IMR-90 (cell line): ENCODE measurements at regions not wholly inside any gene's neighbourhood (a gene's known extent, or its start where the extent isn't known, plus 50 kb on each side); places are given as distances from the start of the nearest gene placed in this dataset.

Source experiments
- ATAC-seq: fragments of 200-7000 bp; cut with Tn5 transposase; 2 replicates; pipeline ENCODE4 v1.9.1; 2020; ENCODE audit warnings: low read depth, mild to moderate bottlenecking, moderate library complexity
- BruUV-seq: library from RNA; stranded (reverse); fragments of 400-500 nt; replicated peaks from 2 replicates; lab custom pipeline; 2021; lab: Mats Ljungman, UMichigan
- CTCF ChIA-PET: fragments of 300-600 bp; formaldehyde crosslinking; extraction: SDS; loops from one replicate; lab custom pipeline; 2021; ENCODE audit warnings: antibody characterized with exemption; lab: Yijun Ruan, JAX
- POLR2A ChIA-PET: fragments of 300-600 bp; sonication (Branson Sonifier 250); formaldehyde crosslinking; loops from one replicate; lab custom pipeline; 2022; ENCODE audit warnings: antibody characterized with exemption; ENCODE audit not compliant: unreplicated experiment; lab: Charles Lee
- DNase-seq: peaks from one replicate; pipeline ENCODE4 v3.0.0; 2013
- H2AFZ ChIP-seq: replicated peaks from 2 replicates; pipeline ENCODE3; 2013; ENCODE audit warnings: low read length, mild to moderate bottlenecking; ENCODE audit not compliant: poor library complexity
- H2AK5ac ChIP-seq: 2 replicates; pipeline ENCODE4 v1.6.1; 2013; ENCODE audit warnings: low read depth, low read length, inconsistent platforms
- H2AK9ac ChIP-seq: replicated peaks from 2 replicates; pipeline ENCODE3; 2013; ENCODE audit warnings: mild to moderate bottlenecking, low read depth, low read length, moderate library complexity; ENCODE audit not compliant: poor library complexity
- H2BK120ac ChIP-seq: 2 replicates; pipeline ENCODE4 v1.6.1; 2013; ENCODE audit warnings: low read depth, low read length, inconsistent platforms
- H2BK15ac ChIP-seq: 3 replicates; pipeline ENCODE4 v1.6.1; 2013; ENCODE audit warnings: low read depth, low read length, inconsistent platforms
- H2BK20ac ChIP-seq: 2 replicates; pipeline ENCODE4 v1.6.1; 2013; ENCODE audit warnings: low read depth, mild to moderate bottlenecking, inconsistent platforms, low read length, moderate library complexity
- H2BK5ac ChIP-seq: 2 replicates; pipeline ENCODE4 v1.6.1; 2013; ENCODE audit warnings: mild to moderate bottlenecking, low read depth, low read length, inconsistent platforms; ENCODE audit not compliant: poor library complexity, severe bottlenecking
- H3K14ac ChIP-seq: replicated peaks from 2 replicates; pipeline ENCODE4 v1.6.1; 2013; ENCODE audit warnings: low read depth, low read length, inconsistent platforms
- H3K18ac ChIP-seq: 2 replicates; pipeline ENCODE4 v1.6.1; 2013; ENCODE audit warnings: low read depth, low read length, control low read depth
- H3K23ac ChIP-seq: 2 replicates; pipeline ENCODE4 v1.6.1; 2013; ENCODE audit warnings: low read depth, low read length, inconsistent platforms
- H3K27ac ChIP-seq: 2 replicates; pipeline ENCODE4 v1.5.1; 2013; ENCODE audit warnings: mild to moderate bottlenecking, control low read depth, low read length; ENCODE audit not compliant: insufficient read depth
- H3K27me3 ChIP-seq: 2 replicates; pipeline ENCODE4 v1.6.1; 2013; ENCODE audit warnings: low read length; ENCODE audit not compliant: control insufficient read depth, insufficient read depth
- H3K36me3 ChIP-seq: 2 replicates; pipeline ENCODE4 v1.6.1; 2013; ENCODE audit warnings: low read length, mixed read lengths; ENCODE audit not compliant: control insufficient read depth, insufficient read depth
- H3K4ac ChIP-seq: 2 replicates; pipeline ENCODE4 v1.6.1; 2013; ENCODE audit warnings: low read depth, low read length, inconsistent platforms
- H3K4me1 ChIP-seq: 2 replicates; pipeline ENCODE4 v1.6.1; 2013; ENCODE audit warnings: low read length, mixed read lengths; ENCODE audit not compliant: control insufficient read depth, insufficient read depth
- H3K4me2 ChIP-seq: 2 replicates; pipeline ENCODE4 v1.6.1; 2013; ENCODE audit warnings: low read depth, mild to moderate bottlenecking, control low read depth, low read length, moderate library complexity
- H3K4me3 ChIP-seq: 2 replicates; pipeline ENCODE4 v1.5.1; 2013; ENCODE audit warnings: low read depth, mild to moderate bottlenecking, control low read depth, low read length, moderate library complexity; ENCODE audit not compliant: insufficient read depth
- H3K56ac ChIP-seq: 2 replicates; pipeline ENCODE4 v1.6.1; 2013; ENCODE audit warnings: low read length, inconsistent platforms; ENCODE audit not compliant: insufficient read depth; ENCODE audit errors: extremely low read depth
- H3K79me1 ChIP-seq, 2 experiments: 2 replicates each; pipeline ENCODE4 v1.6.1; 2013; ENCODE audit warnings: low read length in 2 of 2, inconsistent platforms in 1 of 2, low read depth in 1 of 2
- H3K9ac ChIP-seq: 2 replicates; pipeline ENCODE4 v1.6.1; 2013; ENCODE audit warnings: low read depth, low read length, control low read depth
- H3K9me1 ChIP-seq: 2 replicates; pipeline ENCODE4 v1.6.1; 2013; ENCODE audit warnings: low read length, inconsistent platforms; ENCODE audit not compliant: insufficient read depth
- H3K9me3 ChIP-seq: 2 replicates; pipeline ENCODE4 v1.6.1; 2013; ENCODE audit warnings: low read length; ENCODE audit not compliant: control insufficient read depth, insufficient read depth
- H4K20me1 ChIP-seq: 2 replicates; pipeline ENCODE4 v1.6.1; 2013; ENCODE audit warnings: low read length, inconsistent platforms; ENCODE audit not compliant: insufficient read depth
- H4K5ac ChIP-seq: 2 replicates; pipeline ENCODE4 v1.6.1; 2013; ENCODE audit warnings: mild to moderate bottlenecking, low read depth, low read length, control low read depth
- H4K8ac ChIP-seq, 2 experiments: 2 replicates each; pipeline ENCODE4 v1.6.1; 2013; ENCODE audit warnings: low read depth in 2 of 2, low read length in 2 of 2, control low read depth in 1 of 2, inconsistent platforms in 1 of 2
- H4K91ac ChIP-seq: 2 replicates; pipeline ENCODE4 v1.6.1; 2013; ENCODE audit warnings: low read depth, low read length, inconsistent platforms; ENCODE audit not compliant: insufficient read depth
- BHLHE40 ChIP-seq: fragments of 150-350 bp; IDR thresholded peaks from 2 replicates; pipeline ENCODE4 v1.6.1; 2016; ENCODE audit warnings: mild to moderate bottlenecking, low read depth, low read length
- CEBPB ChIP-seq: IDR thresholded peaks from 2 replicates; pipeline ENCODE4 v1.6.1; 2012; ENCODE audit warnings: low read depth, low read length, improper control_type of control experiment
- CHD1 ChIP-seq: IDR thresholded peaks from 2 replicates; pipeline ENCODE4 v1.6.1; 2012; ENCODE audit warnings: low read depth, low read length, improper control_type of control experiment
- FOS ChIP-seq: fragments of 150-350 bp; IDR thresholded peaks from 2 replicates; pipeline ENCODE4 v1.6.1; 2016; ENCODE audit warnings: low read depth, low read length
- MAFK ChIP-seq: IDR thresholded peaks from 2 replicates; pipeline ENCODE4 v1.6.1; 2012; ENCODE audit warnings: low read depth, low read length, improper control_type of control experiment
- MAZ ChIP-seq: IDR thresholded peaks from 2 replicates; pipeline ENCODE4 v1.6.1; 2012; ENCODE audit warnings: low read depth, mild to moderate bottlenecking, low read length, improper control_type of control experiment, moderate library complexity, borderline replicate concordance
- MXI1 ChIP-seq: IDR thresholded peaks from 2 replicates; pipeline ENCODE4 v1.6.1; 2012; ENCODE audit warnings: low read depth, mild to moderate bottlenecking, low read length, moderate library complexity, borderline replicate concordance
- NFE2L2 ChIP-seq: fragments of 150-350 bp; IDR thresholded peaks from 2 replicates; pipeline ENCODE4 v1.6.1; 2016; ENCODE audit warnings: low read depth, mild to moderate bottlenecking, low read length
- POLR2A ChIP-seq: IDR thresholded peaks from 2 replicates; pipeline ENCODE4 v1.6.1; 2012; ENCODE audit warnings: mild to moderate bottlenecking, low read depth, low read length
- RAD21 ChIP-seq: IDR thresholded peaks from 2 replicates; pipeline ENCODE4 v1.6.1; 2012; ENCODE audit warnings: low read length, improper control_type of control experiment
- RCOR1 ChIP-seq: IDR thresholded peaks from 2 replicates; pipeline ENCODE4 v1.6.1; 2012; ENCODE audit warnings: mild to moderate bottlenecking, low read length, improper control_type of control experiment; ENCODE audit not compliant: insufficient replicate concordance
- RFX5 ChIP-seq: IDR thresholded peaks from 2 replicates; pipeline ENCODE4 v1.8.0; 2012; ENCODE audit warnings: low read depth, mild to moderate bottlenecking, low read length, moderate library complexity
- SMC3 ChIP-seq: fragments of 150-350 bp; IDR thresholded peaks from 2 replicates; pipeline ENCODE4 v1.6.1; 2016; ENCODE audit warnings: low read depth, mild to moderate bottlenecking, antibody characterized with exemption, low read length, moderate library complexity
- WGBS, 2 experiments: methylation state at CpG; one replicate each; pipeline versions ENCODE4 v1.1.5 to v1.1.7; 2013; ENCODE audit warnings: missing lambda C conversion rate in 2 of 2; ENCODE audit not compliant: insufficient read length in 1 of 2; ENCODE audit errors: extremely low coverage in 2 of 2; 5-methylcytosine and 5-hydroxymethylcytosine counted together
- dilution Hi-C: fragments of 300-500 bp; cut with HindIII; formaldehyde crosslinking; loops from one replicate; pipeline ENCODE4 v1.14.3; 2018; ENCODE audit warnings: low sequenced_read_pairs; ENCODE audit not compliant: unreplicated experiment
- in situ Hi-C: fragments of 300-500 bp; cut with MboI; formaldehyde crosslinking; loops from 3 replicates; pipeline ENCODE4 v1.14.3; 2019; ENCODE audit warnings: low sequenced_read_pairs, inconsistent platforms, mixed read lengths
- intact Hi-C: fragments of 100-400 bp; cut with micrococcal nuclease; formaldehyde crosslinking; loops from 2 replicates; pipeline ENCODE4 v1.10.0; 2022
- TF ChIP-seq, protein P1 (sequence below): conservative IDR thresholded peaks from 2 replicates; pipeline ENCODE4 v1.5.1; 2012; ENCODE audit warnings: mild to moderate bottlenecking, low read depth, low read length, improper control_type of control experiment
- TF ChIP-seq, protein P2 (sequence below): fragments of 150-350 bp; IDR thresholded peaks from 2 replicates; pipeline ENCODE4 v1.6.1; 2017; ENCODE audit warnings: mild to moderate bottlenecking, antibody characterized with exemption, low read length, low read depth
- TF ChIP-seq, protein P3 (sequence below): fragments of 150-350 bp; IDR thresholded peaks from 2 replicates; pipeline ENCODE4 v1.6.1; 2016; ENCODE audit warnings: low read depth, mild to moderate bottlenecking, low read length, moderate library complexity, borderline replicate concordance

DNA sequence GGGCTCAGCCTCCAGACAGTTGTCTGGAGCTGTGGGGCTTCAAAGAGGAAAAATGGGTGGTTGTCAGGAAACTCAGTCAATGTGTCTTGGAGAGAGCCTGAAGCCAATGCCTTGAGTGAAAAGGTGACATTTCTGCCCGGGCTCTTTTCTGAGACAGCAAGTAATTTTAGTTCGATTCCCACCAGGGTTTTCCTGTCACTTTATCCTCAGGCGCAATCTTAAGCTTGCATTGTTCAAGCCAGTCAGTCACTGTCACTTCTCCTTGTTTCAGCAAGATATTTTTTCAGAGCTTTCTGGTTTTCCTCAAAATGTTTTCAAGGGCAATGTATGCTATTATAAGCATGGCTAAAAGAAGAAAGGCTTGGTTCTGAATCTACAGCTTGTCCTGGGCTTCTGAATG, 404.7 kb upstream of the SEL1L start:
- H3K27me3 ChIP-seq, result no peaks in the 10 kb centered on the region
- H2BK120ac ChIP-seq, result no peak overlapping the region
- H2AFZ ChIP-seq, result no peak overlapping the region
- no peaks in the 10 kb centered on the region for H3K4me1 ChIP-seq
- no peak overlapping the region for H2BK20ac ChIP-seq
- ChIA-PET CTCF (no interaction called here), POLR2A (no interaction called here)
- no peak overlapping the region for H3K56ac ChIP-seq
- H4K8ac ChIP-seq, result no peak overlapping the region
- no peak overlapping the region for H2AK5ac ChIP-seq
- no peak for TF ChIP-seq MXI1
- no peak for TF ChIP-seq MAFK
- no peak for TF ChIP-seq CEBPB
- TF ChIP-seq FOS, result no peak
- TF ChIP-seq RAD21, result no peak
- TF ChIP-seq, protein P1, sequence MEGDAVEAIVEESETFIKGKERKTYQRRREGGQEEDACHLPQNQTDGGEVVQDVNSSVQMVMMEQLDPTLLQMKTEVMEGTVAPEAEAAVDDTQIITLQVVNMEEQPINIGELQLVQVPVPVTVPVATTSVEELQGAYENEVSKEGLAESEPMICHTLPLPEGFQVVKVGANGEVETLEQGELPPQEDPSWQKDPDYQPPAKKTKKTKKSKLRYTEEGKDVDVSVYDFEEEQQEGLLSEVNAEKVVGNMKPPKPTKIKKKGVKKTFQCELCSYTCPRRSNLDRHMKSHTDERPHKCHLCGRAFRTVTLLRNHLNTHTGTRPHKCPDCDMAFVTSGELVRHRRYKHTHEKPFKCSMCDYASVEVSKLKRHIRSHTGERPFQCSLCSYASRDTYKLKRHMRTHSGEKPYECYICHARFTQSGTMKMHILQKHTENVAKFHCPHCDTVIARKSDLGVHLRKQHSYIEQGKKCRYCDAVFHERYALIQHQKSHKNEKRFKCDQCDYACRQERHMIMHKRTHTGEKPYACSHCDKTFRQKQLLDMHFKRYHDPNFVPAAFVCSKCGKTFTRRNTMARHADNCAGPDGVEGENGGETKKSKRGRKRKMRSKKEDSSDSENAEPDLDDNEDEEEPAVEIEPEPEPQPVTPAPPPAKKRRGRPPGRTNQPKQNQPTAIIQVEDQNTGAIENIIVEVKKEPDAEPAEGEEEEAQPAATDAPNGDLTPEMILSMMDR, result no peak
- no peak for TF ChIP-seq MAZ
- no peak for TF ChIP-seq BHLHE40
- TF ChIP-seq POLR2A, result no peak
- TF ChIP-seq RFX5, result no peak
- TF ChIP-seq RCOR1, result no peak
- no peak for TF ChIP-seq SMC3
- TF ChIP-seq, protein P2, sequence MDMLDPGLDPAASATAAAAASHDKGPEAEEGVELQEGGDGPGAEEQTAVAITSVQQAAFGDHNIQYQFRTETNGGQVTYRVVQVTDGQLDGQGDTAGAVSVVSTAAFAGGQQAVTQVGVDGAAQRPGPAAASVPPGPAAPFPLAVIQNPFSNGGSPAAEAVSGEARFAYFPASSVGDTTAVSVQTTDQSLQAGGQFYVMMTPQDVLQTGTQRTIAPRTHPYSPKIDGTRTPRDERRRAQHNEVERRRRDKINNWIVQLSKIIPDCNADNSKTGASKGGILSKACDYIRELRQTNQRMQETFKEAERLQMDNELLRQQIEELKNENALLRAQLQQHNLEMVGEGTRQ, result no peak
- TF ChIP-seq, protein P3, sequence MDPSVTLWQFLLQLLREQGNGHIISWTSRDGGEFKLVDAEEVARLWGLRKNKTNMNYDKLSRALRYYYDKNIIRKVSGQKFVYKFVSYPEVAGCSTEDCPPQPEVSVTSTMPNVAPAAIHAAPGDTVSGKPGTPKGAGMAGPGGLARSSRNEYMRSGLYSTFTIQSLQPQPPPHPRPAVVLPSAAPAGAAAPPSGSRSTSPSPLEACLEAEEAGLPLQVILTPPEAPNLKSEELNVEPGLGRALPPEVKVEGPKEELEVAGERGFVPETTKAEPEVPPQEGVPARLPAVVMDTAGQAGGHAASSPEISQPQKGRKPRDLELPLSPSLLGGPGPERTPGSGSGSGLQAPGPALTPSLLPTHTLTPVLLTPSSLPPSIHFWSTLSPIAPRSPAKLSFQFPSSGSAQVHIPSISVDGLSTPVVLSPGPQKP, result no peak
- no peak for TF ChIP-seq CHD1
- no peak for TF ChIP-seq NFE2L2
- no peak overlapping the region for H3K18ac ChIP-seq
- no peak overlapping the region for H4K91ac ChIP-seq
- intact Hi-C loops (no loop called here), in situ Hi-C loops (no loop called here), dilution Hi-C loops (no loop called here)
- H3K36me3 ChIP-seq, result no peaks in the 10 kb centered on the region
- no peaks in the 10 kb centered on the region for H3K9me1 ChIP-seq
- no peak overlapping the region for H3K9ac ChIP-seq
- no peaks in the 10 kb centered on the region for H3K79me1 ChIP-seq
- no peak overlapping the region for H2BK15ac ChIP-seq
- DNase-seq, result no peak
- H3K27ac ChIP-seq, result no peak overlapping the region
- no peak overlapping the region for H3K23ac ChIP-seq
- no peak for ATAC-seq
- H4K5ac ChIP-seq, result no peak overlapping the region
- no peak overlapping the region for H2BK5ac ChIP-seq
- H3K4ac ChIP-seq, result no peak overlapping the region
- H3K4me3 ChIP-seq, result no peak overlapping the region
- BruUV-seq, result no TSS peak
- no peaks in the 10 kb centered on the region for H4K20me1 ChIP-seq
- no peak overlapping the region for H3K14ac ChIP-seq
- WGBS, 2 experiments, result no CpG with 5 or more reads among the region's 3 CpGs
- H3K4me2 ChIP-seq, result no peak overlapping the region
- H3K9me3 ChIP-seq, result peaks cover 4% of the 10 kb centered on the region
- no peak overlapping the region for H2AK9ac ChIP-seq
